ENCODE measurements at regions not wholly inside any gene's neighbourhood (a gene's known extent, or its start where the extent isn't known, plus 50 kb on each side); places are given as distances from the start of the nearest gene placed in this dataset.

DNA sequence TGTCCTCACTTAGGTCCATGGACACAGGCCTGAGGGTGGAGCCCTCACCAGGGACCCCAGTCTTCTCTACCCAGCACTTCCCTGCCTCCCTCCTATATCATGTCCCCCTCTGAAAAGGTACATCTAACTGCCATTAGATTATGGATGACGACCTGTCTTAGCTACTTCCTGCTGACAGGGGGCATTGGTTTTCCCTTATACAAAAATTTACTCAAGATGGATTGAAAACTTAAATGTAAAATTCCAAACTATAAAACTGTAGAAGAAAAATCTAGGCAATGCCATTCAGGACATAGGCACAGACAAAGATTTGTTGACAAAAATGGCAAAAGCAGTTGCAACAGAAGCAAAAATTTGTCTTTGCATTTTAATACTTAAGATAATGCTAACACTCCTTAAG is 623.2 kb upstream of the FAM174A start:
- TF ChIP-seq, protein P1, sequence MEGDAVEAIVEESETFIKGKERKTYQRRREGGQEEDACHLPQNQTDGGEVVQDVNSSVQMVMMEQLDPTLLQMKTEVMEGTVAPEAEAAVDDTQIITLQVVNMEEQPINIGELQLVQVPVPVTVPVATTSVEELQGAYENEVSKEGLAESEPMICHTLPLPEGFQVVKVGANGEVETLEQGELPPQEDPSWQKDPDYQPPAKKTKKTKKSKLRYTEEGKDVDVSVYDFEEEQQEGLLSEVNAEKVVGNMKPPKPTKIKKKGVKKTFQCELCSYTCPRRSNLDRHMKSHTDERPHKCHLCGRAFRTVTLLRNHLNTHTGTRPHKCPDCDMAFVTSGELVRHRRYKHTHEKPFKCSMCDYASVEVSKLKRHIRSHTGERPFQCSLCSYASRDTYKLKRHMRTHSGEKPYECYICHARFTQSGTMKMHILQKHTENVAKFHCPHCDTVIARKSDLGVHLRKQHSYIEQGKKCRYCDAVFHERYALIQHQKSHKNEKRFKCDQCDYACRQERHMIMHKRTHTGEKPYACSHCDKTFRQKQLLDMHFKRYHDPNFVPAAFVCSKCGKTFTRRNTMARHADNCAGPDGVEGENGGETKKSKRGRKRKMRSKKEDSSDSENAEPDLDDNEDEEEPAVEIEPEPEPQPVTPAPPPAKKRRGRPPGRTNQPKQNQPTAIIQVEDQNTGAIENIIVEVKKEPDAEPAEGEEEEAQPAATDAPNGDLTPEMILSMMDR (conservative IDR thresholded peaks at IDR 0.05; ENCODE audit: low read length), result 0 out of 2 replicates have a peak, but pooled peaks have one; percentile 14
- TF ChIP-seq EZH2phosphoT487 (IDR thresholded peaks at IDR 0.05; ENCODE audit: borderline replicate concordance, low read depth, low read length), result no peak
